Prostate gland (tissue), 2 donors: ENCODE measurements at regions not wholly inside any gene's neighbourhood (a gene's known extent, or its start where the extent isn't known, plus 50 kb on each side); places are given as distances from the start of the nearest gene placed in this dataset.

Experiments
- DNase-seq: peaks from one replicate; pipeline ENCODE4 v3.0.0-alpha.2; 2019; ENCODE audit warnings: low spot score
- H3K27ac ChIP-seq, 2 donors: fragments of 200-600 bp; sonication (generic); 2 replicates each; pipeline ENCODE4 v1.5.1; 2017 to 2019
- H3K27me3 ChIP-seq: fragments of 200-600 bp; sonication (generic); replicated peaks from 2 replicates; pipeline ENCODE4 v1.5.1; 2019; ENCODE audit not compliant: insufficient read depth
- H3K36me3 ChIP-seq, 2 donors: fragments of 200-600 bp; sonication (generic); 1 replicate in 1 of 2; 2 replicates in 1 of 2; pipeline versions ENCODE4 v1.5.1 to v1.8.1; 2017 to 2019
- H3K4me1 ChIP-seq: fragments of 200-600 bp; sonication (generic); replicated peaks from 2 replicates; pipeline ENCODE4 v1.5.1; 2019
- H3K4me3 ChIP-seq, 2 donors: fragments of 200-600 bp; sonication (generic); 2 replicates each; pipeline ENCODE4 v1.5.1; 2017 to 2019
- H3K9me3 ChIP-seq: fragments of 200-600 bp; sonication (generic); 2 replicates; pipeline ENCODE4 v1.5.1; 2017
- POLR2A ChIP-seq: fragments of 450-650 bp; IDR thresholded peaks from one replicate; pipeline ENCODE4 v1.6.1; 2016; ENCODE audit warnings: antibody characterized with exemption, mild to moderate bottlenecking
- POLR2AphosphoS5 ChIP-seq: sonication (generic); formaldehyde crosslinking; IDR thresholded peaks from one replicate; pipeline ENCODE4 v1.6.1; 2017; ENCODE audit warnings: antibody characterized with exemption
- WGBS: methylation state at CpG from one replicate; pipeline ENCODE4 v1.1.5; 2018; 5-methylcytosine and 5-hydroxymethylcytosine counted together
- intact Hi-C: fragments of 100-400 bp; cut with DNase I; formaldehyde crosslinking; loops from one replicate; pipeline ENCODE4 v1.14.2; 2022
- TF ChIP-seq, protein P1 (sequence below), 4 experiments: fragments of 200-600 bp in 2 of 4; fragments of 450-650 bp in 2 of 4; sonication (generic) in 2 of 4; IDR thresholded peaks; 1 replicate in 3 of 4; 2 replicates in 1 of 4; pipeline ENCODE4 v1.5.1; 2016 to 2019; ENCODE audit warnings: antibody characterized with exemption in 4 of 4, mild to moderate bottlenecking in 2 of 4, moderate library complexity in 2 of 4

DNA sequence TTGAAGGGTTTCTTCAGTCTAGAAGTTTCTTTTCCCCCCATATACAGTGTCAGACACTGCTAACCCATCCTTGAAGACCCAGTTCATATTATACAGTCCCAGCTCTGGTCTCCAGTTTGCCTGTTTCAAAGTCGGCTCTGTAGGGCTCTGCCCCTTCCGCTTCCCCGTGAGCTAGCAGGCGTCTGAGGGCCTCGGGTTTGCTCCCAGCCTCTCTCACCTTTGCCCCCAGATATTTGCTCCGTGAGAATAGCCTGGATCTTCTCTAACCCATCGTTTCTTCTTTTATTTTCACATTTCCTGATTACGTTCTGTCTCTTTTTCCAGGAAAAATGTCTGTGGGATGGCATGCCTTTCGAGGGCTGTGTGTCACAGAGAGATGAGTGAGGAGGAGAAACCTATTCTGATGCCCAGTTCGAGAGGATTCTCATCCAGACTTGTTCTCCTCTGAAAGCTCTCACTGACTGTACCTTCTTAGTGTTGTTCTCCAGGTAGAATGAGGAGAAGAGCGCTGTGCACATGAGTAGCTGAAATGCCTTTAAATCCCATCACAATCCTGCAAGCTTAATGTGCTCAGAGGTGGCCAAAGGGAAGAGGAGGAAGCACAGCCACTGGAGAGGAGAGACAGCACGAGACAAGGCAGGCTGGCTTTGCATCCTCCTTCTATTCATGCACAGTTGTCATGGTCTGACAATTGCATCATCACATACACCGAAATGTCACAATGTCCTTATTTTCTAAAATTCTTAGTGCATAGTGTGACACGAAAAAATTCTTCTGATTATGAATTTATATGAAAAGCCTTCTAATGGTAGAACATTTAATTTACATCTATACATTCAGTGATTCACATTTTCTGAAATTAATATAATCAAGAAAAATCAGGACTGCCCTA lies 171.1 kb downstream of the FOXA2 start:
- TF ChIP-seq, protein P1, sequence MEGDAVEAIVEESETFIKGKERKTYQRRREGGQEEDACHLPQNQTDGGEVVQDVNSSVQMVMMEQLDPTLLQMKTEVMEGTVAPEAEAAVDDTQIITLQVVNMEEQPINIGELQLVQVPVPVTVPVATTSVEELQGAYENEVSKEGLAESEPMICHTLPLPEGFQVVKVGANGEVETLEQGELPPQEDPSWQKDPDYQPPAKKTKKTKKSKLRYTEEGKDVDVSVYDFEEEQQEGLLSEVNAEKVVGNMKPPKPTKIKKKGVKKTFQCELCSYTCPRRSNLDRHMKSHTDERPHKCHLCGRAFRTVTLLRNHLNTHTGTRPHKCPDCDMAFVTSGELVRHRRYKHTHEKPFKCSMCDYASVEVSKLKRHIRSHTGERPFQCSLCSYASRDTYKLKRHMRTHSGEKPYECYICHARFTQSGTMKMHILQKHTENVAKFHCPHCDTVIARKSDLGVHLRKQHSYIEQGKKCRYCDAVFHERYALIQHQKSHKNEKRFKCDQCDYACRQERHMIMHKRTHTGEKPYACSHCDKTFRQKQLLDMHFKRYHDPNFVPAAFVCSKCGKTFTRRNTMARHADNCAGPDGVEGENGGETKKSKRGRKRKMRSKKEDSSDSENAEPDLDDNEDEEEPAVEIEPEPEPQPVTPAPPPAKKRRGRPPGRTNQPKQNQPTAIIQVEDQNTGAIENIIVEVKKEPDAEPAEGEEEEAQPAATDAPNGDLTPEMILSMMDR (IDR thresholded peaks at IDR 0.05), result no peak
- TF ChIP-seq POLR2A (no peak), POLR2AphosphoS5 (no peak)
- no peaks in the 10 kb centered on the region for H3K4me1 ChIP-seq
- H3K36me3 ChIP-seq, result no peaks in the 10 kb centered on the region
- WGBS, result 85% methylated on average over 14 of the region's 14 CpGs
- H3K9me3 ChIP-seq, result no peaks in the 10 kb centered on the region
- no peaks in the 10 kb centered on the region for H3K27me3 ChIP-seq
- intact Hi-C loops, result no loop called here
- H3K27ac ChIP-seq, result no peak overlapping the region
- H3K4me3 ChIP-seq, result no peak overlapping the region
- no peak for DNase-seq

DNA sequence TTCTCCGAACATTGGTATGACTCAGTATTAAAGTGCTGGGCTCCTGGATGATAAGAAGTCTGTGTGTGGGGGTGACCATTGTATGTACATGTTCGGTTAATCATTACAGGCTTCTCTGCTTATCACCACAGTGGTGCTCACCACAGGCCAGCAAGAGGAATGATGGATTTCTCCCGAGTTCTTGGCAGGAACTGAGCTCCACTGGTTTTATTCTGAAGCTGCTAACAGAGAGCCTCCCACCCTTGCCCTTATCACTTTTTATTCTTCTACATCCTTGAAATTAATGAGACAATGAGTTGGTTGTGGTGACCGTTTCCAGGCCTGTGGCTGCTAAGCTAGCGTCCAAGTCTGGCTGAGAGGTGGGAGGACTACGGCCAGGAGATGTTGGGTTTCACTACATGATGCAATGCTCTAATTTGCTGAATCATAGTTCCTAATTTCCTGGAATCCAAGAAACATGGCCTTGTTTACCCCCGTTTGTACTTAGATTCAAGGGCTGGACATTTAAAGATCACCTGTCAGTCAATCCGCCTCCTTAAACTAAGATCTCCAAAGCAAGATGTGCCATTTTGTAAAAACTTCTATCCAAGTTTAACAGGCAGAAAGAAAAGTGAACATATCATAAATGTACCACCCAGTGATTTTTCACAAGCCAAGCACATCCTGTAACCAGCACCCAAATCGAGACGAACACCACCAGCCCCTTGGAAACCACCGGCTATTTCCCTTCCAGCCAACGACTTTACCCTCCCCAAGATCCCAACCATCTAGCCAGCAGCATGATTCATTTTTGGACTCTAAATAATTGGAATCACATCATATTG lies 172.5 kb downstream of the FOXA2 start:
- no peaks in the 10 kb centered on the region for H3K27me3 ChIP-seq
- WGBS, result 88% methylated on average over 12 of the region's 12 CpGs
- no peak overlapping the region for H3K4me3 ChIP-seq
- H3K4me1 ChIP-seq, result no peaks in the 10 kb centered on the region
- TF ChIP-seq POLR2AphosphoS5, result no peak
- TF ChIP-seq POLR2A, result no peak
- TF ChIP-seq, protein P1 (IDR thresholded peaks at IDR 0.05), result no peak
- no peak overlapping the region for H3K27ac ChIP-seq
- H3K36me3 ChIP-seq, result no peaks in the 10 kb centered on the region
- H3K9me3 ChIP-seq, result no peaks in the 10 kb centered on the region
- DNase-seq, result no peak
- intact Hi-C loops, result no loop called here

GRCh38 chr20:22411286-22411626 lies 173.1 kb downstream of the FOXA2 start:
- no peaks in the 10 kb centered on the region for H3K9me3 ChIP-seq
- TF ChIP-seq POLR2AphosphoS5, result no peak
- TF ChIP-seq, protein P1 (IDR thresholded peaks at IDR 0.05), result no peak
- TF ChIP-seq POLR2A, result no peak
- no peak overlapping the region for H3K27ac ChIP-seq
- WGBS, result 97% methylated on average over 1 of the region's 1 CpG
- DNase-seq, result no peak
- H3K4me3 ChIP-seq, result no peak overlapping the region
- H3K4me1 ChIP-seq, result no peaks in the 10 kb centered on the region
- no peaks in the 10 kb centered on the region for H3K27me3 ChIP-seq
- H3K36me3 ChIP-seq, result no peaks in the 10 kb centered on the region
- intact Hi-C loops, result no loop called here

- H3K27ac ChIP-seq, result no peak overlapping the region
- no peaks in the 10 kb centered on the region for H3K27me3 ChIP-seq
- no peaks in the 10 kb centered on the region for H3K36me3 ChIP-seq
- WGBS, result 84% methylated on average over 4 of the region's 4 CpGs
- H3K9me3 ChIP-seq, result no peaks in the 10 kb centered on the region
- no peaks in the 10 kb centered on the region for H3K4me1 ChIP-seq
- no peak overlapping the region for H3K4me3 ChIP-seq
- intact Hi-C loops, result no loop called here
- TF ChIP-seq, protein P1 (IDR thresholded peaks at IDR 0.05), result no peak
- TF ChIP-seq POLR2AphosphoS5, result no peak
- no peak for TF ChIP-seq POLR2A
- no peak for DNase-seq
These were observed 173.7 kb downstream of the FOXA2 start for GRCh38 chr20:22410556-22411130.
